ENCODE measurements at regions not wholly inside any gene's neighbourhood (a gene's known extent, or its start where the extent isn't known, plus 50 kb on each side); places are given as distances from the start of the nearest gene placed in this dataset.

DNA sequence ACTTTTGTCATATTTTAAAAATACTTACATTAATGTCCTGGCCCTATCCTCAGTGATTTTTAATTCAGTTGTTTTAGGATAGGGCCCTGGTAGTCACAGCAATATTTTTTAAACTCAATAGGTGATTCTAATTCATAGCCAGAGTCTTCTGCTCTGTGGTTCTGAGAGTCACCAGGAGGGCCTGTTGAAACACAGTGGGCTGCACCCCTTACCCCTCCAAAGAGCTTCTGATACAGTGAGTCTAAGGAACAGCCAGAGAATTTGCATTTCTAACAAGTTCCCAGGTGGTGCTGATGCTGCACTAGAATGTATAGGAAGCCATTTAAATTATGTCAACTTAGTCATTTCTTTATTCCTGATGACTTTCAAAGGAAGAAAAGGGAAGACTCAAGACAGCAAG is 458.3 kb upstream of the ARRDC3 start:
- Mint-ChIP-seq H3K27ac (no peak overlapping the region), H3K9me3 (no peaks in the 10 kb centered on the region), H3K4me1 (ENCODE audit: low read depth) (no peaks in the 10 kb centered on the region), H3K36me3 (ENCODE audit: low read depth) (no peaks in the 10 kb centered on the region), H3K27me3 (ENCODE audit: low read depth) (no peaks in the 10 kb centered on the region), H3K4me3 (no peak overlapping the region)
- DNase-seq (ENCODE audit: low spot score): no peak

GRCh38 chr5:91840412-91840811 is 457.3 kb upstream of the ARRDC3 start:
- H3K4me1 Mint-ChIP-seq (ENCODE audit: low read depth): no peaks in the 10 kb centered on the region
- no peak overlapping the region for H3K4me3 Mint-ChIP-seq
- H3K27me3 Mint-ChIP-seq (ENCODE audit: low read depth): no peaks in the 10 kb centered on the region
- H3K36me3 Mint-ChIP-seq (ENCODE audit: low read depth): no peaks in the 10 kb centered on the region
- no peak overlapping the region for H3K27ac Mint-ChIP-seq
- no peak for DNase-seq (ENCODE audit: low spot score)
- H3K9me3 Mint-ChIP-seq: no peaks in the 10 kb centered on the region

DNA sequence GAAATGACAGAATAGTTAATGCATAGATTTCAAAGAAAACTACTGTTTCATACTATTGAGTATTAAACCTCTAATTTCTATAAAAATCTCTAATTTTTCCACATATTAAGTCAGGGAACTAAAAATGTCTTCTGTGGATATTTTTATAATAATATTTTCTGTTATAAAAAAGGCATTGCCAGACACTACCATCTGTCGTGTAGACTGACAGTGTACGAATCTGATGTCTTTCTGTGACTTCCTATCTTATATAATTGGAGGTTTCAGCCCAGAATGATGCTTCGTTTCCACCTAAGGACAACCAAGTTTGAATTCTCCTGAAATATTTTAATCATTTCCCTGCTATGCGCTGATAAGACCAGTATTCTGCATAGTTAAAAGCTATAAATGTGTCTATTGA is 456.6 kb upstream of the ARRDC3 start:
- H3K27ac Mint-ChIP-seq: no peak overlapping the region
- no peaks in the 10 kb centered on the region for H3K27me3 Mint-ChIP-seq (ENCODE audit: low read depth)
- no peak overlapping the region for H3K4me3 Mint-ChIP-seq
- no peaks in the 10 kb centered on the region for H3K4me1 Mint-ChIP-seq (ENCODE audit: low read depth)
- no peaks in the 10 kb centered on the region for H3K9me3 Mint-ChIP-seq
- no peak for DNase-seq (ENCODE audit: low spot score)
- H3K36me3 Mint-ChIP-seq (ENCODE audit: low read depth): no peaks in the 10 kb centered on the region

DNA sequence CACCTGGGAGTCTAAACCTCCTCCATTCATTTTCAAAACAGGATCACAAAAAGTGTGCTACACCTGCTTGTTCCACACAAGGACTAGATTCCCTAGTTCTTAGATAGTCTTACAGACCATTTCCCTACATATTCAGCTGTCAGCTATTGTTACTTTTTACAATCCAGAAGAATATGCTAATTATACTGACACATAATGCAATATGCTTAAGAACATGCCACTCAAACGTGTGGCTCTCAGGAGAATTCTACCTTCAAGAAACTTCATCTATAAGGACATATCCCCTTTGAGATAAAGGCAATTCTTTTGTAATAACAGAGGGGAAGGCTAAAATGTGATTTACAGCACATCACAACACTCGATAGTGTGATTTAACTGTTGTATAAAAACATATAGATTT is 456.1 kb upstream of the ARRDC3 start:
- H3K9me3 Mint-ChIP-seq: no peaks in the 10 kb centered on the region
- no peaks in the 10 kb centered on the region for H3K36me3 Mint-ChIP-seq (ENCODE audit: low read depth)
- no peaks in the 10 kb centered on the region for H3K27me3 Mint-ChIP-seq (ENCODE audit: low read depth)
- H3K4me3 Mint-ChIP-seq: no peak overlapping the region
- no peak overlapping the region for H3K27ac Mint-ChIP-seq
- no peak for DNase-seq (ENCODE audit: low spot score)
- H3K4me1 Mint-ChIP-seq (ENCODE audit: low read depth): no peaks in the 10 kb centered on the region

DNA sequence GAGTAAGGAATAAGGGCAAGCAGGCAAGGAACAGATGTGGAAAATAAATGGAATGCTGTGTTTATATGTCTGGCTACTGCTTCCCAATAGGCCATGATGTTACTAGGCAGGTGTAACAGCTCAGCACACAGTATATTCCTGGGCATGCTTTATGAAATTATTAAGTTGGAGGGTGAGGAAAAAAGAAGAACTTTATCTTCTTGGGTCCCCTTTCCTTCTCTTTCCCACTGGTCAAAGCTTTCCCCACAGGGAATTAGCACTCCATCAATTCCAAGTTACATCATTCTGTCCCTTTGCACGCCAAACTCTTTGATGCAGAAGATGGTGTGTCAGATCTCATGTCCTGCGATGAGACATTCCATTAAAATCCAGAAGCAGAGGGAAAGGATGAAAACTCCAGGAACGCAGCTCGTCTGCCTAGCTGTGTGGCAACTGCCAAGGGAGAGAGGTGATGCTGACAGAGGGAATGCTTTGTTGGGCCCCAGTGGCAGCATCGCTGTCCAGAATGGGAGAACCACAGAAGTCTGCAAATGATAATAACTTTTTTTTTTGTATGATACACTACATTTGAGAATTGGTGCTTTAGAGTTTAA is 447.3 kb upstream of the ARRDC3 start:
- no peak overlapping the region for H3K4me3 Mint-ChIP-seq
- no peaks in the 10 kb centered on the region for H3K9me3 Mint-ChIP-seq

GRCh38 chr5:91825618-91826017 is 442.5 kb upstream of the ARRDC3 start:
- no peaks in the 10 kb centered on the region for H3K36me3 Mint-ChIP-seq (ENCODE audit: low read depth)
- H3K9me3 Mint-ChIP-seq: peaks cover 4% of the 10 kb centered on the region
- H3K4me3 Mint-ChIP-seq: no peak overlapping the region
- no peaks in the 10 kb centered on the region for H3K27me3 Mint-ChIP-seq (ENCODE audit: low read depth)
- H3K4me1 Mint-ChIP-seq (ENCODE audit: low read depth): no peaks in the 10 kb centered on the region
- DNase-seq (ENCODE audit: low spot score): no peak
- H3K27ac Mint-ChIP-seq: no peak overlapping the region

More for the DNA sequence above, 447.3 kb upstream of the ARRDC3 start:
- Mint-ChIP-seq H3K27me3 (ENCODE audit: low read depth) (no peaks in the 10 kb centered on the region), H3K4me1 (ENCODE audit: low read depth) (no peaks in the 10 kb centered on the region), H3K27ac (no peak overlapping the region), H3K36me3 (ENCODE audit: low read depth) (no peaks in the 10 kb centered on the region)
- DNase-seq (ENCODE audit: low spot score): no peak

- no peak for DNase-seq (ENCODE audit: low spot score)
- no peaks in the 10 kb centered on the region for H3K4me1 Mint-ChIP-seq (ENCODE audit: low read depth)
- H3K36me3 Mint-ChIP-seq (ENCODE audit: low read depth): no peaks in the 10 kb centered on the region
- no peak overlapping the region for H3K27ac Mint-ChIP-seq
- peaks cover 4% of the 10 kb centered on the region for H3K9me3 Mint-ChIP-seq
- H3K4me3 Mint-ChIP-seq: no peak overlapping the region
- H3K27me3 Mint-ChIP-seq (ENCODE audit: low read depth): no peaks in the 10 kb centered on the region
Measured at GRCh38 chr5:91824406-91824805, 441.3 kb upstream of the ARRDC3 start.

GRCh38 chr5:91820874-91821273 is 437.8 kb upstream of the ARRDC3 start:
- Mint-ChIP-seq H3K4me1 (ENCODE audit: low read depth) (no peaks in the 10 kb centered on the region), H3K27me3 (ENCODE audit: low read depth) (no peaks in the 10 kb centered on the region)

GRCh38 chr5:91816681-91817080 is 433.6 kb upstream of the ARRDC3 start:
- no peaks in the 10 kb centered on the region for H3K36me3 Mint-ChIP-seq (ENCODE audit: low read depth)
- H3K27ac Mint-ChIP-seq: no peak overlapping the region
- no peaks in the 10 kb centered on the region for H3K4me1 Mint-ChIP-seq (ENCODE audit: low read depth)
- H3K4me3 Mint-ChIP-seq: no peak overlapping the region
- H3K27me3 Mint-ChIP-seq (ENCODE audit: low read depth): no peaks in the 10 kb centered on the region
- H3K9me3 Mint-ChIP-seq: peaks cover 2% of the 10 kb centered on the region
- no peak for DNase-seq (ENCODE audit: low spot score)

More at GRCh38 chr5:91820874-91821273, 437.8 kb upstream of the ARRDC3 start:
- DNase-seq (ENCODE audit: low spot score): no peak
- Mint-ChIP-seq H3K27ac (no peak overlapping the region), H3K36me3 (ENCODE audit: low read depth) (no peaks in the 10 kb centered on the region), H3K9me3 (peaks cover 4% of the 10 kb centered on the region), H3K4me3 (no peak overlapping the region)

- no peaks in the 10 kb centered on the region for H3K27me3 Mint-ChIP-seq (ENCODE audit: low read depth)
- H3K36me3 Mint-ChIP-seq (ENCODE audit: low read depth): no peaks in the 10 kb centered on the region
- peaks cover 14% of the 10 kb centered on the region for H3K9me3 Mint-ChIP-seq
- H3K4me3 Mint-ChIP-seq: no peak overlapping the region
- no peak overlapping the region for H3K27ac Mint-ChIP-seq
- H3K4me1 Mint-ChIP-seq (ENCODE audit: low read depth): no peaks in the 10 kb centered on the region
- DNase-seq (ENCODE audit: low spot score): no peak
Measured at GRCh38 chr5:91797576-91797975, 414.5 kb upstream of the ARRDC3 start.

- Mint-ChIP-seq H3K27ac (no peak overlapping the region), H3K27me3 (ENCODE audit: low read depth) (no peaks in the 10 kb centered on the region), H3K4me1 (ENCODE audit: low read depth) (no peaks in the 10 kb centered on the region)
Measured at GRCh38 chr5:91794856-91795548, 411.9 kb upstream of the ARRDC3 start.

DNA sequence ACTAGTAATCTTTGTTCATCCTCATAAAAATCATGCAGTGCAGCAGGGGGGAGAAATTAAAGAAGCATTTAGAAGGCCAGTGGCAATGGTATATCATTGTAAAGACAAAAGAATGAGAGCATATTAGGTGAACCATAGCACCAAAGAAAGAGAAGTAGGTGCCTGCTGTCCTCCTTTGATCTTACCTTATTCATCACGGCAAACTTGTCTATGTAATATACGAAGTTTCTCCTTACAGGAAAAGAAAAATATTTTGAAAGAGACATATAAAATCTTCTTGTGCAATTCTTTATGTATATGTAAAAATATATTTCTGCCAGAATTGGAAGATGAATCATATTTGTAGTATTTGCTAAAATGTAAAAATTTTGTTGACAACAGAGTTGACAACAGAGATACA is 411.3 kb upstream of the ARRDC3 start:
- H3K4me3 Mint-ChIP-seq: no peak overlapping the region
- H3K9me3 Mint-ChIP-seq: peaks cover 1% of the 10 kb centered on the region
- no peak overlapping the region for H3K27ac Mint-ChIP-seq

More at GRCh38 chr5:91794856-91795548, 411.9 kb upstream of the ARRDC3 start:
- H3K36me3 Mint-ChIP-seq (ENCODE audit: low read depth): no peaks in the 10 kb centered on the region
- DNase-seq (ENCODE audit: low spot score): no peak
- no peak overlapping the region for H3K4me3 Mint-ChIP-seq
- H3K9me3 Mint-ChIP-seq: peaks cover 6% of the 10 kb centered on the region

DNA sequence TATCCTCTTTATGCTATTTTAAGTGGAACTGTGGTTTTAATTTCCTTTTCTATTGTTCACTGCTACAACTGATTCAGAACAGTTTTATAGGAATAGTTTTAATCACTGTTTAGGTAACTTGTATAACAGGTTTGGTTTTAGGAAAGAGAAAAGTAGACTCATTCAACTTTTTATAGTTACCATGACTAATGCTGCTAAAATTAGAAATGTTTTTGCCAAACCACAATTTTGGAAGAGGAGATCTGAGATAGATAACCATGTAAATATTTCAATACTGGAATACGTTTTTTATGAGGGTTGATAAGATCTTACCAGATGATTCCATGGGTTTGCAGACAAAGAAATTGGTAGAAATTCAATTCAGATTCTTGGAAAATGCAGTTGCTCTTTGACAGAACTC is 404.6 kb upstream of the ARRDC3 start:
- Mint-ChIP-seq H3K9me3 (peaks cover 5% of the 10 kb centered on the region), H3K27ac (no peak overlapping the region), H3K27me3 (ENCODE audit: low read depth) (no peaks in the 10 kb centered on the region), H3K4me3 (no peak overlapping the region), H3K4me1 (ENCODE audit: low read depth) (no peaks in the 10 kb centered on the region), H3K36me3 (ENCODE audit: low read depth) (no peaks in the 10 kb centered on the region)
- no peak for DNase-seq (ENCODE audit: low spot score)

More for the DNA sequence above, 411.3 kb upstream of the ARRDC3 start:
- H3K27me3 Mint-ChIP-seq (ENCODE audit: low read depth): no peaks in the 10 kb centered on the region
- DNase-seq (ENCODE audit: low spot score): no peak
- no peaks in the 10 kb centered on the region for H3K36me3 Mint-ChIP-seq (ENCODE audit: low read depth)
- H3K4me1 Mint-ChIP-seq (ENCODE audit: low read depth): no peaks in the 10 kb centered on the region

- Mint-ChIP-seq H3K4me1 (ENCODE audit: low read depth) (no peaks in the 10 kb centered on the region), H3K4me3 (no peak overlapping the region), H3K27ac (no peak overlapping the region), H3K36me3 (ENCODE audit: low read depth) (no peaks in the 10 kb centered on the region), H3K27me3 (ENCODE audit: low read depth) (no peaks in the 10 kb centered on the region), H3K9me3 (peaks cover 2% of the 10 kb centered on the region)
- no peak for DNase-seq (ENCODE audit: low spot score)
Measured at GRCh38 chr5:91777671-91778070, 394.6 kb upstream of the ARRDC3 start.

DNA sequence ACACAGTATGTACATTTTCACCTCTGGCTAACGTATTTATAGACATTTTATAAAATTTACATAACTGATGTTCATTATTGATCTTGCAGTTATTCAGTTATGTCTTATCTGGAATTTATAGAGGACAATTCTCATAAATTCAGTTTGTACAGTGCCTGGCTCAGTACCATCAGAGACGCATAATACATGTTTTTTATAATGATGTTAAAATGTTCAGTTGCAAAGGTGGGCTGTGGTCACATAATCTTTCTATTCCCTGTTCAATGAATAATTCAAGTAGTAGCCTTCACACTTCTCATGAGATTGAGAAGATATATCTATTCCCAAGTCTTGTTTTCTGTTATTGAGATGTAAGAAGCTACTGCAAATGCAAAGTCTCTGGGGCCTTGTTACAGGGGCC is 393.1 kb upstream of the ARRDC3 start:
- Mint-ChIP-seq H3K27me3 (ENCODE audit: low read depth) (no peaks in the 10 kb centered on the region), H3K36me3 (ENCODE audit: low read depth) (no peaks in the 10 kb centered on the region), H3K27ac (no peak overlapping the region), H3K4me1 (ENCODE audit: low read depth) (no peaks in the 10 kb centered on the region), H3K9me3 (no peaks in the 10 kb centered on the region), H3K4me3 (no peak overlapping the region)
- no peak for DNase-seq (ENCODE audit: low spot score)
